ENCODE measurements at regions not wholly inside any gene's neighbourhood (a gene's known extent, or its start where the extent isn't known, plus 50 kb on each side); places are given as distances from the start of the nearest gene placed in this dataset.

GRCh38 chr2:235141411-235142128 is 189.8 kb downstream of the SH3BP4 start:
- DNase-seq: no peak

GRCh38 chr2:235142601-235143000 is 190.8 kb downstream of the SH3BP4 start:
- DNase-seq: no peak

- DNase-seq: no peak
Measured at GRCh38 chr2:235143789-235144188, 192.0 kb downstream of the SH3BP4 start.

- no peak for DNase-seq
Measured at GRCh38 chr2:235144291-235144690, 192.5 kb downstream of the SH3BP4 start.

- DNase-seq: no peak
Measured at GRCh38 chr2:235146206-235146605, 194.4 kb downstream of the SH3BP4 start.

GRCh38 chr2:235146871-235147565 is 195.2 kb downstream of the SH3BP4 start:
- DNase-seq: no peak

GRCh38 chr2:235148201-235149170 is 196.7 kb downstream of the SH3BP4 start:
- no peak for DNase-seq

- no peak for DNase-seq
Measured at GRCh38 chr2:235149240-235149659, 197.4 kb downstream of the SH3BP4 start.

- no peak for DNase-seq
Measured at GRCh38 chr2:235149736-235150135, 197.9 kb downstream of the SH3BP4 start.

- DNase-seq: no peak
Measured at GRCh38 chr2:235151152-235151551, 199.3 kb downstream of the SH3BP4 start.

- DNase-seq: no peak
Measured at GRCh38 chr2:235155163-235155562, 203.3 kb downstream of the SH3BP4 start.

- DNase-seq: no peak
Measured at GRCh38 chr2:235156055-235156454, 204.2 kb downstream of the SH3BP4 start.

GRCh38 chr2:235157746-235158482 is 206.1 kb downstream of the SH3BP4 start:
- no peak for DNase-seq

- no peak for DNase-seq
Measured at GRCh38 chr2:235160281-235160810, 208.5 kb downstream of the SH3BP4 start.

- no peak for DNase-seq
Measured at GRCh38 chr2:235161565-235161964, 209.7 kb downstream of the SH3BP4 start.

GRCh38 chr2:235162082-235162836 is 210.4 kb downstream of the SH3BP4 start:
- DNase-seq: no peak

GRCh38 chr2:235162837-235163197 is 211.0 kb downstream of the SH3BP4 start:
- DNase-seq: no peak

GRCh38 chr2:235165136-235165535 is 213.3 kb downstream of the SH3BP4 start:
- no peak for DNase-seq

- no peak for DNase-seq
Measured at GRCh38 chr2:235165631-235166030, 213.8 kb downstream of the SH3BP4 start.

GRCh38 chr2:235168174-235168979 is 216.6 kb downstream of the SH3BP4 start:
- DNase-seq: no peak

- no peak for DNase-seq
Measured at GRCh38 chr2:235170016-235170415, 218.2 kb downstream of the SH3BP4 start.

All from SHP77 treated with DMSO at 0.1 percent for 48 hours (cell line).